NK-92 (cell line): ENCODE measurements at regions not wholly inside any gene's neighbourhood (a gene's known extent, or its start where the extent isn't known, plus 50 kb on each side); places are given as distances from the start of the nearest gene placed in this dataset.
"Not testable (repeated sequence)": the region's sequence is repeated elsewhere in the genome, so short reads cannot be mapped to it uniquely, and the experiment has no call there.

ENCODE experiments used
- DNase-seq: peaks from one replicate; lab custom pipeline; 2025; ENCODE audit not compliant: unreplicated experiment; lab: John Stamatoyannopoulos, UW

DNA sequence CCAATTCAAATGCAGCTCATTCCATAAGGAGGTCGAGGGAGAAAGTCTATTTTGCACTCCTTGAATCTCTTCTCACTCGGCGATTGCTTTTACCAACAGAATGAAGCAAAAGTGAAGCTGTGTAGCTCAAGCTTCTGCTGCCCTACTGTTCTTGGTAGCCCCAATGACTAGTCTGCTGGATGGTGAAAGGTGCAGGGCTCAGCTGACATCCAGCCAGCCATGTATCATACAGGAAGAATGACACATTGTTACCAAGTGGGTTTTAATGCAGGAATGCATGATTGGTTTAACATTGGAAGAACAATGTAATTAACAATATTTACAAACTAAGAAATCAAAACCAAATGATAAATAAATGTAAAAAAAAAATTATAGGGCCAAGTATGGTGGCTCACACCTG is 286.2 kb upstream of the HSFY2 start:
- no peak for DNase-seq

DNA sequence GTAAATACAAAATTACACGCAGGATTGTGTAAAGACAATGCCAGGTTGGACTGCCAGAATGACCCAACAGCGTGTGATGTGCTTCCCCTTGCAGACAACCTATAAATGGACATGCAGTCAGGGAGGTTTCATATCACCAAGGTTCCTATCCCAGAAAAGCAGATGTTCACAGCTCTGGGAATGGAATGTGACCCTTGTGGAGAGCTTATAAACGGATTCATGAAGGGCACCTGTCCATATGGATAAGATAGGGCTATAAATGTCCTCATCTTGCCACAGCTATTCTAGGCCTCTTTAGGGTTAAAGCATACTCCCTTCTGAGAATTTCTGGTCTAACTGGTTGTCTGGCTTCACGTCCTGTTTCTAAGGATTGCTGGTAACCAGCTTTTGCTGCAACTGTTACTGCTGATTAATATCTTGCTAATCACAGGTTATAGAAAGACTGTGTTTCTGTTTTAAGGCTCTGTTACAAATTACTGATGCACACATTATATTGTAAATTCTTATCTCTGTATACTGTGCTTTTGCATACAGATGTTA is 285.4 kb upstream of the HSFY2 start:
- no peak for DNase-seq

DNA sequence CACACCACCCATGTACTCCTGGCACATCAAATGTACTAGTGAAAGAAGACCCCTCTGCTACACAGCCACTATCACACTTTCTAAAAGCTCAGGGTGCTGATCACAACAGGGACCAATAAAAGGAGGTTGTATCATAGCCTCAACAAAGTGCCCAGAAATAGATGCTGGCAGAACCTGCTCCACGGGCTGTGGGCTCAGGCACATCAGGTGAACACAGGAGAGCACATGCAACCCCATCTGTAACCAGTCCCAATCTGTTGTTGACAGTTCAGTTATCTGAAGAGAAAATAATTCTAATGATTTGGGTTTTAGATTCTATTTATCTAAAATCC is 282.6 kb upstream of the HSFY2 start:
- DNase-seq = no peak

DNA sequence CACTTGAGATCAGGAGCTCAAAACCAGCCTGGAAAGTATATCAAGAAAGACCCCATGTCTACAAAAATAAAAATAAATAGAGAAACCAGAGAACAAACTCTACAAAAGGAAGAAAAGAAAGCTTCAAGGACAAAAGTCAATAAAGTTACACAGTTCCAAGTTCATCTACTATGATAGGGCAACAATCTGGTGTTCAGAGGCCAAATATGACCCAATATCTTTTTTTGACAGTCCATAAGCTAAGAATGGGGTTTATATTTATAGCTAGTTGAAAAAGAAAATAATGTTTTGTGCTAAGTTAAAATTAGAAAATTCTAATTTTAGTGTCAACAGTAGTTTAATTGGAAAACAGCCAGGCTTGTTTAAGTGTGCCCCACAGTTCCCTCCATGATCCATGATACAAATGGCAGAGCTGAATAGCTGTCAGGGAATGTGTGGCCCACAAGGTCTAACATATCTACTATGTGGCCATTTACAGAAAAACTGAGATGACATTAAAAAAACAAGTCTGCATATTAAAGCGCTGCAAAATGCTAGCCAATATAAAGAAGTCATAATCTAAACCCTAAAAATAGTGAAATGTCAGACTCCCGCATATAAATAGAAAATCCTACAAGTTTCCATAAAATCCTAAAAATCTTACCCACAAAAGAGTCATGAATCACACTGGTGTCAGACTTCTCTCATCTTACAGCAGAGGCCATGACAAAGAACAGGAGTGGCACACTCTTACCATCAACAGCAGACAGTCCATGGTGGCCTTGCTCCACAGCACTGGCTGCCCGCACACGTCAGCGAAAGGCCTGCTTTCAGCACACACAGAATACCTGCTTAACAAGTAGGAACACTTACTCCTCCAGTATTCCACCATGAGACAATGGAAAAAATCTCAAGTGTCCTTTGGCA is 281.9 kb upstream of the HSFY2 start:
- DNase-seq = no peak

- no peak for DNase-seq
These were observed 280.3 kb upstream of the HSFY2 start for GRCh38 chrY:19053806-19054205.

DNA sequence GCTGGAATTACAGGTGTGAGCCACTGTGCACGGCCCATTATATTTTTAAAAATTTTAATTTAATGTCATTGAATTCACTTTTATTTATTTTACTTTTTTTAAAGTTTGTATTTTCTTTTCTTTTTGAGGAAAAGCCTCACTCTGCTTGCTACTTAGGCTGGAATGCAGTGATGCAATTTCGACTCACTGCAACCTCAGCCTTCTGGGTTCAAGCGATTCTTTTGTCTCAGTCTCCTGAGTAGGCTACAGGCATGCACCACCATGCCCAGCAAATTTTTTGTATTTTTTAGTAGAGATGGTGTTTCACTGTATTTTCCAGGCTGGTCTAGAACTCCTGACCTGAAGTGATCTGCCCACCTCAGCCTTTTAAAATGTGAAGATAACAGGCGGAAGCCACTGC is 277.5 kb upstream of the HSFY2 start:
- no peak for DNase-seq

DNA sequence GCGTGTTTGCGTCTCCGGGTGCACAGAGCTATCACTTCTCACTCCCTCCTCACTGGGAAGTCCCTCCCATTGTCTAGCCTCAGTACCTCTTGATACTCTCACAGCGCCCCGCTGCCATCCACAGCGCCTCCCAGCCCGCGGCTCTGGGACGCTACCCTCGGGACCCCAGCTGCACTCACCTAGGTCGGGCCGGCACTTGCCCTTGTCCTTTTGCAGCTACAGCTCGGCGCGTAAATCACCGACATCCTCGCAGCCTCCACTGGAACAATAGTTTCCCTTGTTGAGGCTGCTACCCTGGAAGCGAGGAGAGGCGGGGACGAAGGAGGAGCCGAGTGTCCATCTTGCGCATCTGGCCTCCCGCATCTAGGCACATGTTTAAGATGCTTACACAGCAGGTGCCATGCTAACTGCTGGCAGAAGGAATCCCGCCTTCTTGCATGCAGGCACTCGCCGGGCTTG is 269.5 kb upstream of the HSFY2 start:
- DNase-seq = no peak

GRCh38 chrY:19042306-19042958 is 268.9 kb upstream of the HSFY2 start:
- no peak for DNase-seq

DNA sequence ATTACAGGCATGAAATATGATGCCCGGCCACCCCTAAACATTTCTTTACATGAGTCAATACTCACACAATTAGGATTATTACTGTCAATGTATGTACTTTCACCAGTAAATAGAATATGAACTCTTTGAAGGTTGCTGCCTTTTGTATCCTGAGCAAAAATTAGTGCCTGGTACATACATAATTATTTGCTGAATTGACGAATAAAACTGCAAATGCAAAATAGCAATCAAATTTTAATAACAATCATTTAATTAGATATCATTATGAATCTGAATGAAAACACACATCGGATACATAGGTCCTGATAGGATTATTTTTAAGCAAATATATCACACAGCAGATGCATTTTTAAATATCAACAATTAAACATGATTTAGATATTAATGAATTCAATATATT is 253.1 kb upstream of the HSFY2 start:
- no peak for DNase-seq

- no peak for DNase-seq
These were observed 250.4 kb upstream of the HSFY2 start for GRCh38 chrY:19023934-19024333.

DNA sequence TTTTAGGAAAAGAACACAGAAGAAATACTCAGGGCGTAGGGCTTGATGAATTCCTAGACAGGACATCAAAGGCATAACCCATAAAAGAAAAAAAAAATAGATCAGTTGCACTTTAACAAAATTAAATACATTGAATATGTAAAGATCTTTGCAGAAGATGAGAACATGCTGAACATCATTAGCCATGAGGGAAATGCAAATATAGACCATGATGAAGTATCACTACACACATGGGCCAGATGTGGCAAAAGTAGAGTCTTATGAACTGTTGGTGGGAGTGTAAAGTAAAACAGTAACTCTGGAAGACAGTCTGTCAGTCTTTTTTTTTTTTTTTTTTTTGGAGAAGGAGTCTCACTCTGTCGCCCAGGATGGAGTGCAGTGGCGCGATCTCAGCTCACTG is 246.7 kb upstream of the HSFY2 start:
- no peak for DNase-seq

DNA sequence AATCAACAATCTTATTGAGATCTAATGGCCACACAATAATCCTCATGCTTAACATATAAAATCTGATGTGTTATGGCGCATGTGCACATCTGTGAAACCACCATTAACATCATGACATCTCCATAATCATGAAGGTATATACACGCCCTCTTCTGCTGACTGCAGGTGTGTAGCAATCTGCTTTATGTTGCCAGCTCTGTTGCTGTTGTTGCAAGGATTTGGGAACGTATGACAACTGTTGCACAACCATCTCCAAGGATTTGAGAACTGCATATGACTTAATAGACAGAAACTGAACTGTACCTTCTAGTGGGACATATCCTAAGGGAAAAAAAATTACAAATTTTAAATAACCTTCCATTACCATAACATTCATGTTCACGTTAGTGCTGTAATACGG is 243.5 kb upstream of the HSFY2 start:
- no peak for DNase-seq

- no peak for DNase-seq
These were observed 242.3 kb upstream of the HSFY2 start for GRCh38 chrY:19015854-19016253.

GRCh38 chrY:19015213-19015612 is 241.7 kb upstream of the HSFY2 start:
- no peak for DNase-seq

DNA sequence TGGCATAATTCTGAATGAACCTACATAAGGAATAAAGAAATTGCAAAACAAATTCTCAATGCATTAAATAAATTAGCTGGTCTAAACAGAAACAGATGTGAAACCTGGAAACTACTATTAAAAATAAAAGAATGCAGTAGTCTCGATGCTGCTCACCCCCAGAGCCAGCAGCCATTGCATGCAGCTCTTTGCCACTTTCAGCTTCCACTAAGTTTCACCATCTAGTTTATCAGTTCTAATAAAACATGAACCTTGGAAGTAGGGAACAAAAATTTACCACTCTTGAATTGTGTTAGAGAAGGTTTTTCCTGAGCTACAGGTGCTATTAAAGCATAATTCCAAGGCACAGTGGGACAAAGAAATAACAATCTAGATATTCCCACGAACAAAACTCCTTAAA is 239.4 kb upstream of the HSFY2 start:
- no peak for DNase-seq

GRCh38 chrY:19011605-19012090 is 238.1 kb upstream of the HSFY2 start:
- DNase-seq = no peak

DNA sequence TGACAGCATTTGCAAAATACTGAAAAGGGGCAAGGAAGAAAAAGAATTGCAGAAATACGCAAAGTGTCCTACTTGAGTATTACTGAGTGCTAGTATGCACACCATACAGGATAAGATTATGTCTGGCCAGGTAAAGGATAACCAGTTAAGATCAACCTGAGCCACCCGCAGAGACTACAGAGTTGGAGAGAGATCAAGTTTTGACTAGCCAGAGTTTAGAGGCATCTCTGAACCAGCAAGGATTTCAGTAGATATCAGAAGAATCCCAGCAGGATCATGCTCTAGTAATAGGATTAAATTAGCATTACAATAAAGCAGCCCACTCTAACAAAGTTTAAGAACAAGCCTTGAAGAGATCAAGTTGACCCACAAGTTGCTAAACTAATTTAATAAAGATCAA is 232.7 kb upstream of the HSFY2 start:
- no peak for DNase-seq

DNA sequence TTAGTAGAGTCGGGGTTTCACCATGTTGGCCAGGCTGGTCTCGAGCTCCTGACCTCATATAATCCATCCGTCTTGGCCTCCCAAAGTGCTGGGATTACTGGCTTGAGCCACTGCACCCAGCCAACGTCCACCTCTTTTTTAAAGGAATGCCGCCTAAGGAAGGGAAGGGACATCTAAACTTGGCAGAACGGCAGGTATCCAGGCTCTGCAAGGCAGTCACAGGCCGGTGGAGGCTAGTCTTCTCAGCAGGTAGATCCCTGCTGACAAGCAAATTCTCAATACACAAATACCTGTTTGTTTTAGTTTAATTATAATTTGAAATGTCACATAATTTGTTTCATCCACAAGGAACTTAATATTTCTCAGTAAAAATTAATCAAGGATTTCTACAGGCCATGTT is 232.0 kb upstream of the HSFY2 start:
- no peak for DNase-seq

DNA sequence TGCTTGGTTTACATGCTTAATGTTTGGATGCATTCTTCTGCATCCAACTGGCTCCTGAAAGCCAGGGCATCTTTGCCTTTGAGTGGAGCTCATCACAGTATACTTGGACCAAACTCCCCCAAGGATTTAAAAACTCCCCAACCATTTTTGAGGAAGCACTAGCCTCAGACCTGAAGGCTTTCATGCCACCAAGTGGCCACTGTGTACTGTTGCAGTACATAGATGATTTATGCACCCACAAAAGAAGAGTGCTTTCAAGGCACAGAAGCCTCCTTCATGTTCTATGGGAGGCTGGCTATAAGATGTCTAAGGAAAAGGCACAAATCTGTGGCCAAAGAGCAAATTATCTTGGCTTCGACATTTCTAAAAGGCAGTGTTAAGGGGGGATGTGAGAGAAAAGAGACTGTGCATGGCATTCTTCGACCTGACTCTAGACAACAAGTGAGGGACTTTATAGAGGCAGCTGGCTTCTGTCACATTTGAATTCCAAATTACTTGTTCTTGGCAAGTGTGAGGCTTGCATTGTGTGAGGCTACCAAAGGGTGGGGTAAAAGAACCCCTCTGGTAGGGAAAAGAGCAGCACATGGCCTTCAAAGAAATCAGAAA is 224.2 kb upstream of the HSFY2 start:
- no peak for DNase-seq

GRCh38 chrY:18993480-18993879 is 219.9 kb upstream of the HSFY2 start:
- no peak for DNase-seq

- not testable (repeated sequence) for DNase-seq
These were observed 219.1 kb upstream of the HSFY2 start for GRCh38 chrY:18992684-18993083.

- no peak for DNase-seq
These were observed 215.8 kb upstream of the HSFY2 start for GRCh38 chrY:18989356-18989755.
